ENCODE measurements at regions not wholly inside any gene's neighbourhood (a gene's known extent, or its start where the extent isn't known, plus 50 kb on each side); places are given as distances from the start of the nearest gene placed in this dataset.
"Not testable (repeated sequence)": the region's sequence is repeated elsewhere in the genome, so short reads cannot be mapped to it uniquely, and the experiment has no call there.

GRCh38 chr5:45765561-45765960, 69.4 kb upstream of the HCN1 start:
- H3K4me3 ChIP-seq (ENCODE audit: low read depth, low read length): no peak overlapping the region
- TF ChIP-seq CTCF (IDR thresholded peaks at IDR 0.05; ENCODE audit: borderline replicate concordance, insufficient read depth, low read depth, low read length): no peak

- H3K4me3 ChIP-seq (ENCODE audit: low read depth, low read length): no peak overlapping the region
These were observed 54.4 kb upstream of the HCN1 start for GRCh38 chr5:45750574-45750973.

GRCh38 chr5:45748511-45748910, 52.3 kb upstream of the HCN1 start:
- not testable (repeated sequence) for H3K4me3 ChIP-seq (ENCODE audit: low read depth, low read length)

More at GRCh38 chr5:45750574-45750973, 54.4 kb upstream of the HCN1 start:
- TF ChIP-seq CTCF (IDR thresholded peaks at IDR 0.05; ENCODE audit: borderline replicate concordance, insufficient read depth, low read depth, low read length): no peak
